ENCODE measurements at regions not wholly inside any gene's neighbourhood (a gene's known extent, or its start where the extent isn't known, plus 50 kb on each side); places are given as distances from the start of the nearest gene placed in this dataset.

DNA sequence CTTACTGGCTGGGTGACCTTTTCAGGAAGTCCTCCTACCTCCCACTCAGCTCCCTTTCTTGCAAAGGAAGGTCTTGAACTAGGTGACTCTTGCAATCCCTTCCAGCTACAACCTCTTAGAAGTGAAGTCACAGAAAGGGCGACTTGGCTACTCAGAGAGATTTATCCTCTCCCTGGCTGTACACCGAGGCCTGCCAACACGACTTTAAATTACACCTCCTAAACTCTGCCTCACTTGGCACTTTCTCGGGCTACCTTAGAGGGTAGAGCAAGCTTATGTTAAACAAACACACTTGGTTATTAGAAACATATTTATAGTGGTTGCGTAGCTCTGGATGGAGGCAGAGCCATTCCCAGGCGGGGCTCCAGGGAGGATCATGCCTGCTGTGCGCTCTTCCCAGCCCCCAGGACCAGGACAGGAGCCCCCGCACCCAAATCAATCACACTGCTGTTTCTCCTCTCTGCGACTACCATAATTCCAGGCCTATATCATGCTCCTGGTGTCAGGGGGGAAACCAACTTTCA, 358.4 kb downstream of the BUD13 start:
- no peak overlapping the region for H3K4me3 ChIP-seq (ENCODE audit: low read depth, low read length)
- TF ChIP-seq, protein P1, sequence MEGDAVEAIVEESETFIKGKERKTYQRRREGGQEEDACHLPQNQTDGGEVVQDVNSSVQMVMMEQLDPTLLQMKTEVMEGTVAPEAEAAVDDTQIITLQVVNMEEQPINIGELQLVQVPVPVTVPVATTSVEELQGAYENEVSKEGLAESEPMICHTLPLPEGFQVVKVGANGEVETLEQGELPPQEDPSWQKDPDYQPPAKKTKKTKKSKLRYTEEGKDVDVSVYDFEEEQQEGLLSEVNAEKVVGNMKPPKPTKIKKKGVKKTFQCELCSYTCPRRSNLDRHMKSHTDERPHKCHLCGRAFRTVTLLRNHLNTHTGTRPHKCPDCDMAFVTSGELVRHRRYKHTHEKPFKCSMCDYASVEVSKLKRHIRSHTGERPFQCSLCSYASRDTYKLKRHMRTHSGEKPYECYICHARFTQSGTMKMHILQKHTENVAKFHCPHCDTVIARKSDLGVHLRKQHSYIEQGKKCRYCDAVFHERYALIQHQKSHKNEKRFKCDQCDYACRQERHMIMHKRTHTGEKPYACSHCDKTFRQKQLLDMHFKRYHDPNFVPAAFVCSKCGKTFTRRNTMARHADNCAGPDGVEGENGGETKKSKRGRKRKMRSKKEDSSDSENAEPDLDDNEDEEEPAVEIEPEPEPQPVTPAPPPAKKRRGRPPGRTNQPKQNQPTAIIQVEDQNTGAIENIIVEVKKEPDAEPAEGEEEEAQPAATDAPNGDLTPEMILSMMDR (IDR thresholded peaks at IDR 0.05; ENCODE audit: low read depth, low read length), result no peak

DNA sequence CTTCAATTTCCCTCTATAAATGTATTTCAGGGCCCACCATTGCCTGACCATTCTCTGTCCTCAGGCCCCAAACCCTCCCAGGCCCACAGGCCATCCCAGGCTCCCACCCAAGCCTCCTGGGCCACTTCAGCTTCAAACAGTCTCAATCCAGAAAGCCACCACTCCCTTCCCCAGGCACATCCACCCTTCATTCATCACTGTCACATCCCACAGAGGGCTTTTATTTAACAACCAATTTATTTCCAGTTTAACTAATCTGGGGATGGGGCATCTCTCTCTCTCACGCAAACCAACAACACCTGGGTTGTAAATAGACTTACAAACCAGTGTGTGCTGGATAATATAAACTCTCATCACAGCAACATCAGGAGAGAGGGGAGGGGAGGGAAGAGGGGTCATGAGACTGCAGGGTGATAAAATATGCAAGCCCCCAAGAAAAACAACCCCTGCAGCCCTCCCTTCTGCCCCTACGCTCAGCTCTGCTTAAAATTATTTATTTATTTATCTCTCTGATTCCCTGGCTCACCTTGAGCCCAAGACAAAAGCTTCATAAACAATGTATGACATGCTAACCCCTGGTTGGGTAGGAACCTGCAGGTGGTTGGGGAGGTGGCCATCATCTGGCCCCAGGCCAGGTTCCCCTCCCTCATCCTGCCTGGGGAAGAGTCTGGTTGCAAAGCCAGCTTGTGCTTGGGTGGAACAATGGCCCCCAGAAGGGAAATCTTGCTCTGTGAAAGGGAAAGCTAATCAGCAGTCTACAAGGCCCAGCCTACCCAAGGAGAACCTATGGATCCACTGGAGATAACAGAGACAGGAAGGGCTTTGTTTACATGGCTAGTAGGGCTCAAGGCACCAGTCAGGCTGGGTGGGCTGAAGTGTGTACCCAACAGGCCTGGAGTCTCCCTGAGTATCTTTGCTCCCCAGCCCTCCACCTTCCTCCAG, 359.2 kb downstream of the BUD13 start:
- no peak overlapping the region for H3K4me3 ChIP-seq (ENCODE audit: low read depth, low read length)
- TF ChIP-seq, protein P1 (IDR thresholded peaks at IDR 0.05; ENCODE audit: low read depth, low read length), result no peak

DNA sequence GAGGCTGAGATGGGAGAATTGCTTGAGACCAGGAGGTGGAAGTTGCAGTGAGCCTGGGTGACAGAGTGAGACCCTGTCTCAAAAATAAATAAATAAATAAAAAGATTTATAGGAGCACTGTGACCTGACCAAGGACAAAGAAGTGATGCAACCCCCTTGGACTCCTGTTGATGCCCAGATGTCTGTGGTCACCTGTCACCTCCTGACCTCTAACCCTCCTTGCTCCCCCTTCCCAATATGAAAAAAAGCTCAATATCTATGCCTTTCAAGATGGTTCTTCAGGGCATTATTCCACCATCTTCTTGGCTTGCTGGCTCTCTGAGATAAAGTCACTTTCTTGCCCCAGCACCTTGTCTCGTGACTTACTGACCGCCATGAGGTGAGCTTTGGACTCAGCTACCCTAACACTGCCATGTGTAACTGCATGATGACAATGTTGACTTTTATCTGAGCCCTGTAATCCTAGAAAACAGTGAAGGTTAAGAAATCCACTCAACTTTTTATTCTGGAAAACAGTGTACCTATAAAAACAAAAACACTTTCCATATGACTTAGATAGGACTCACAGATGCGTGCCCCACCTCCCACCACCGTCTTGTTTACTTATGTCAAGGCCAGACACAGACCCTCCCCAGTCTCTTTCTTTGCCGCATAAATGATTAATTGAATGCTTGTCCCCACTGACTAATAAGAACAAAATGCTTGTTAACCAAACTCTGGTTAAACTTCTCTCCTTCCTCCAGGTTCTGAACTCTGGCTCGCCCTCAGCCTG, 360.5 kb downstream of the BUD13 start:
- H3K4me3 ChIP-seq (ENCODE audit: low read depth, low read length), result no peak overlapping the region
- TF ChIP-seq, protein P1 (IDR thresholded peaks at IDR 0.05; ENCODE audit: low read depth, low read length), result no peak

DNA sequence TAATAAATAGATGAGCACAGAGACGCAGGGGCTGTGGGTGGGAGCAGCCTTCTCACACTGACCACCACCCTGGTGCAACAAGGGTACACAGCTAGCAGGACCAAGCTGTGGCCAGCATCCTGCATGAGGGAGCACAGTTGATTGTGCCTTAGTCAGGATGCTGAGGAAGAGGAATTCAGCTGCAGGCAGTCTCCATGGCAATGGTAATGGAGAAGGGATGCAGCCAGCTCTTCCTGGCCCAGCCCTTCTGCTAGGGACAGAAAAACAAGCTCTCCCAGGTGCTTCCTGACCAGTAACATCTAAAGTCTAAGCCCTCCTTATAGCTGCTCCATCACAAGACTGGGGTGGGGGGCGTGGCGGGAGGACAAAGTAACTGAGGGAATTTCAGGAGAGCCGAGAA, 363.5 kb downstream of the BUD13 start:
- TF ChIP-seq, protein P1 (IDR thresholded peaks at IDR 0.05; ENCODE audit: low read depth, low read length), result no peak
- no peak overlapping the region for H3K4me3 ChIP-seq (ENCODE audit: low read depth, low read length)

DNA sequence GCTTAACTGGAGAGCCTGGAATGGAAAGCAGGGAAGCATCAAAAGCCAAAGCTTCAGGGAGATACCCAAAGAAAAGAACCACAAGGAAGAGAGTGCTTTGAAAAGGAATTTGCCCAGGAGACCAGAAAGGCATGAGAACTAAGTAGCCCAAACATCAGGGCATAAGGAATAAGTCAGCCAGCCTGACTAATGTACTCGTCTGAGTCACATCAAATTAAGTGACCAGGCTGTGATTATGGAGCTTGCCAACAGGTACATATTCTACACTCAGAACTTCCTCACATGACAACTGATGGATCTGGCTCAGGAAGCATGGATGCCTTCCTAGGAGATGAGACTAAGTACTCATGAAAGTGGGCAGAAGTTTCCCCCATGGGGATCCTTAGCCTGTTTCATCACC, 366.7 kb downstream of the BUD13 start:
- TF ChIP-seq, protein P1 (IDR thresholded peaks at IDR 0.05; ENCODE audit: low read depth, low read length), result no peak

DNA sequence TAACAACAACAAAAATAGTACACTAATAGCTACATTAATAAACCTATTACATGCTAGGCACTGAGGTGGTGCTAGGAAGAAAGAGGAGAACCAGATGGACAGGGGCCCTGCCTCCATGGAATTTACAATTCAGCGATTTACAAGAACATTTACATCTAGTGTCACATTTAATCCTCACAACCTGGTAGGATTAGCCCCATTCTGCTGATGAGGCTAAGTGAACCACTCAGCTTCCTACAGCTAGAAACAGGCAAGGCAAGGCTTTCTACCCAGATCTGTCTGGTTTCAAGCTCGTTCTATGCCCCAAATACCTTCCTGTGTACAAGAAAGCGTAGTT, 368.4 kb downstream of the BUD13 start:
- TF ChIP-seq, protein P1 (IDR thresholded peaks at IDR 0.05; ENCODE audit: low read depth, low read length), result no peak
- no peak overlapping the region for H3K4me3 ChIP-seq (ENCODE audit: low read depth, low read length)

More for the DNA sequence above, 366.7 kb downstream of the BUD13 start:
- H3K4me3 ChIP-seq (ENCODE audit: low read depth, low read length), result no peak overlapping the region
